Hepatic stellate cell (primary cell): ENCODE measurements at regions not wholly inside any gene's neighbourhood (a gene's known extent, or its start where the extent isn't known, plus 50 kb on each side); places are given as distances from the start of the nearest gene placed in this dataset.

Source experiments
- DNase-seq: peaks from one replicate; pipeline ENCODE4 v3.0.0; 2011; ENCODE audit warnings: low spot score

DNA sequence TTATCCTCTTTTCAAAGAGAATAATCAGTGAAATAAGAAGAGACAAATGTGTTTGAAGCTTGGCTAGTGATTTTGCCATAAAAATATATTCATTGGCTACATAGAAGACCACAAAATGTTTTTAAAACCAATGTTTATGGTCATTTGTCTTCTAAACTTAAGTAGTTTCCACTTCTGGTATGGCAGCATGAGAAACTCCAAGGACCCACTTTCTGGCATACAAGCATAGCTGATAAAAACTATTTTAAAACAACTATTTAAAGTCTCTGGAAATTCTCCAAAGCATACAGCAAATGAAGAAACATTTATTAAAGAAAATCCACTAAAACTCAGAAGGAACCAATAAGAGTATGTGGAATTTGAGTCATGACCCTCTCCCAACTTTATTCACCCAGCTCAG lies 89.2 kb upstream of the TOMM7 start:
- DNase-seq: peak; percentile 11

DNA sequence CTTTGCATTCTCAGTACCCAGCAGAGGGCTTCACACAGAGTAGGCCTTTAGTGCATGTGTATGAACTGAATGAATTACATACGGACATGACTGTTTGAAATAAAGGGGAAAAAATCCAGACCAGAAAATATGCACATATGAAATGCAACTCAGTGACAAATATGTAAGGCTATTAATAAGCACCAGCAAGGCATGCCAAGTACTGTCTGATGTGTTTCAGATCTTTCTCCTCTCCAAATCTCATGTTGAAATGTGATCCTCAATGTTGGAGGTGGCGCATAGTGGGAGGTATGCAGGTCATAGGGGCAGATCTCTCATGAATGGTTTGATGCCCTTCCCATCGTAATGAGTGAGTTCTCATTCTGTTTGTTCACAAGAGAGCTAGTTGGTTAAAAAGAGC lies 87.3 kb upstream of the TOMM7 start:
- no peak for DNase-seq

DNA sequence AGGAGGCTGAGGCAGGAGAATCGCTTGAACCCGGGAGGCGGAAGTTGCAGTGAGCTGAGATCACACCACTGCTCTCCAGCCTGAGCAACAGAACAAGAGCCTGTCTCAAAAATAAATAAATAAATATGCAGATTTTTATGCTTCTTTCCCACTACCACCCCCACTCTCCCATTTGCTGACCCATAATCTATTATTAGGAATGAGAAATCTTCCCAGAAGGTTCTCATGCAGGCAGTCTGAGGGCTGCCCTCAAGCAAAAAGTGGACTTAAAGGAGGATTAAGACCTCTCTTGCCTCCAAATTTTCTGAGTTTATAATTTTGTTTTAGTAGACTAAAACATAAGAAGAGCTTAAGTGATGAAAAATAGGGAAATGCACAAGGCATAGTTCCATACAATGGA lies 85.2 kb upstream of the TOMM7 start:
- DNase-seq: no peak

DNA sequence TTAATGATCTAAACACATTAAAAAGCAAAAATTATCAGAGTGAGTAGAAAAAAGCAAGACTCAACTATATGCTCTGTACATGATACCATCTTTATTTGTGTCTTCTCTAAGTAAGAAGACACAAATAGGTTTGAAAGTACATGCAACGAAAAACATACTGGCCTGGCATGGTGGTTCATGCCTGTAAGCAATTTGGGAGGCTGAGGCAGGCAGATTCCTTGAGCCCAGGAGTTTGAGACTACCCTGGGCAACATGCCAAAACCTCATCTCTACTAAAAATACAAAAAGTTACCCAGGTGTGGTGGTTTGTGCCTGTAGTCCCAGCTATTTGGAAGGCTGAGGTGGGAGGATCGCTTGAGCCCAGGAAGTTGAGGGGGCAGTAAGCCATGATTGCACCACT lies 78.1 kb upstream of the TOMM7 start:
- no peak for DNase-seq

DNA sequence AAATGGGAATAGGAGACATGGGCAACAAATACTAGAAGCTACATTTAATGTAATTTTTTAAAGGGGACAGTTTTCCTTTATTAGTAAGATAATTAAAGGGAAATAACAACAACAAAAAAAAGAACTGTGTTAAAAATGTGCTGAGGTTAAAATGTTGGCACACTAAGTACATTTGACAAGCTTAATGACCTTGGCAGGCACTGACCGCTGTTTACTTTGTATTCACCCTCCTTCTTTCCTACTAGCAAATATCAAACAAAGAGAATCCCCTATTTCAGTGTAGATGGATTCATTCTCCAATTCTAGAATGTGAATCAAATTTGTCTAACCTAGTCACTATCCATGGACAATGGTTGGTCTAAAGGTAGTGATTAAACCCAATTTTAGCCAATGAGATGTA lies 77.5 kb upstream of the TOMM7 start:
- no peak for DNase-seq

DNA sequence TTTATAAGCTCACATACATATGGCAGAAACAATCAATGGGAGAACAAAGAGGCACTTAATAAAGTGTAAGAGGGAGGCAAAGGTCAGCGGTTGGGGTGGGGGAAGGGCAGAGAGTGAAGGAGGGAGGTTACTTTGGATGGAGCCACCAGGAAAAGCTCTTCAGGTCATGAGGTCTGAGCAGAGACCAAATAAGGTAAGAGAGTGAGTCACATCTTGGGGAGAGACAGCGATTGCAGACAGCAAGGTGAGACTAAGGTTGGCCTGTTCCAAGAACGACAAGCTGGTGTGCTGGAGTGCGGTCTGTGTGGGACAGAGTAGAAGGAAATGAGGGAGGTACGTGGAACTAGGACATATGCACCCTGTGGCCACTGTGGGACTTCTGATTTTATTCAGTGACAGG lies 74.3 kb upstream of the TOMM7 start:
- DNase-seq: no peak

DNA sequence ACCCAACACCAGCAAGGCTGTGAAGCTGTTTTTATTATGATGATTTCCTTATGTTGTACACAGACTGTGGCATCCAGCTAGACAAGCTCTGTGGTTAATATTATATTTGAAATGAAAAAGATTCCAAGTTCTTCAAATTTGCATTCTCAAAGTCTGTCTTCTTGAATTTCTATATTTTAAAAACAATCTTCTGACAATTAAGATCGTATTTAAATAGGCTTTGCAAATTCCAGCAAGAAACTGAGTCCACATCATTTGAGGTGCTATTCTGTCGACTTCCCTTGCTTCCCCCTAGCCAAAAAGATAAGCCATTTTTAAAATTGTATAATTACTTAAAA lies 73.1 kb upstream of the TOMM7 start:
- DNase-seq: no peak

DNA sequence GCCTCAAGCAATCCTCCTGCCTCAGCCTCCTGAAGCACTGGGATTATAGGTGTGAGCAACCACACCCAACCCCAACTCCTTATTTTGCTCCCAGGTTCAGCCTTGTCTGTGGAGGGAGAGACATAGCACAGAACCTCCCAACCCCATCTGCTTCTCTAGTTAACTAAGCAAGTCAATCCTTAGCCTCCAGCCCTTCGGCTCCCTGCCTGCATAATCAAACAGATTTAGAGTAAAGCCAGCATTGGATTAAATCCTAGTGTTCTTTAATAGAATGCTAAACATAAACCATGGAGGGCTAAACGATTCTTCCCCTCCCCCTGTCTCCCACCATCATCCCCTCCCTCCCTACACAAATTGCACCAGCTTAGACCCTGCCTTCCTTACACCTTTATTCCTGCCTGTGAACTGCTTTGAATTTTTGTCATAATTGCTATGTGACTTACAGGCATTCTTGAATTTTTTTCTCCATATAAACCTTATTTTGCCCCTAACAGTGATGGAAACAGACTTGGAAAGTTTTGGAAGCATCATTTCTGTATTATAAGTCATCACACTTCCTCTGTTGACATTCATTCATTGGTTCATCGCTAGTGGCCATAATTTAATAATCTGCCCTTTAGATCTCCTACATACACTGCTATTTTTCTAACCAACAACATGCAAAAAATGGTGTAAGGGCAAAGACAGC lies 72.6 kb upstream of the TOMM7 start:
- DNase-seq: no peak

DNA sequence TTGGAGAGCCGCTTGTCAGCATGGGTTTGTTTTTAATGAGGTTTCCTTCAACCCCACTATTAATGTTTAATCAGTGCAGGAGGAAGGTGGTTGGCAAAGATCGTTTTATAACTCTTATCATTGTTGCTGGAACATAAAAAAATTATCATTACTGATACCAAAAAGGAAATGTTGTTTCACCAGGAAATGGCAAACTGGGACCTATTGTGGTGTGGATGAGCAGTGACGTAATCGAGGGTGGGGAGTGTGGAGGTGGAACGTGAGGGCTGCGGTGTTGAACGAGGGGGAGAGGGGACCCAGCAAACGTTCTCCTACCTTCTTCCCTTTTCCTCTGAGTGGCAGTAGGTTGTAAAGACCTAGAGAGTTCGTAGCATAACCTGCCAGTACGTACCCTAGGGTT lies 71.9 kb upstream of the TOMM7 start:
- no peak for DNase-seq

DNA sequence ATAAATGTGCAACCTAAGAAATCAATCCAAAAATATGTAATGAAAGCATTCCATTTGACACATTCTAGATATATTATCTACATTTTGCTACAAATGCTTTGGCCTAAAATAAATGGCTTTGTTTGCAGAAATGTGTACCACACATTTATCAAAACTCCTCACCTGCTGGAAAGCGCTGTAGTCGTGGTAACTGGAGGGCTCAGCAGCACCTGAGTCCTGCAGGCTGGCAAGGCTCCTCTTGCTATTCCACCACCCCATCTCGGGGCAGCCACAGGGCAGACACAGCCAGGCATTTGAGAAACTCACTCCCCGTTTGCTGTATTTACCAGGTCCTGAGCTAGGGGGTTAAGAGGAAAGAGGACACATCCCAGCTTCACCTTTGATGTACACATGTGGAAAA lies 68.1 kb upstream of the TOMM7 start:
- DNase-seq: no peak

DNA sequence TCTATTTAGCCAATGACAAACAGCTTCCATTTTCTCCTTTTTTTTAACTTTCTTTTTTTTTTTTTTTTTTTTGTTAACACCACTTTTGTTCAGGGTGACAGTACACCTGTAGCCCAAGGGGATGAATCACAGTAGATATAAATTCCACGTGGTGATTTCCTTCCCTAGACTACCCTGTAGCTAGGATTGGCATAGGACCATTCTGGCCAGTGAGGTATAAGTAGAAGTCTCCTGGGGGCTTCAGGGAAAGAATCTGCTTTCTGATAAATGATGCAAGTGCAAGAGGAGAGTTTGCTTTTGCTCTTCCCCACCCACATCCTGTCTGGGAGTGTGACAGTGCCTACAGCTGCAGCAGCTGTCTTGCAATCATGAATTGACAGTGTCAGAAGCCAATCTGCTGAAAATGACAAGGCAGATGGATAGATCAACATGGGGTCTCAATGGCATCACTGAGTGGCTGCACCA lies 63.2 kb upstream of the TOMM7 start:
- DNase-seq: peak; percentile 11

DNA sequence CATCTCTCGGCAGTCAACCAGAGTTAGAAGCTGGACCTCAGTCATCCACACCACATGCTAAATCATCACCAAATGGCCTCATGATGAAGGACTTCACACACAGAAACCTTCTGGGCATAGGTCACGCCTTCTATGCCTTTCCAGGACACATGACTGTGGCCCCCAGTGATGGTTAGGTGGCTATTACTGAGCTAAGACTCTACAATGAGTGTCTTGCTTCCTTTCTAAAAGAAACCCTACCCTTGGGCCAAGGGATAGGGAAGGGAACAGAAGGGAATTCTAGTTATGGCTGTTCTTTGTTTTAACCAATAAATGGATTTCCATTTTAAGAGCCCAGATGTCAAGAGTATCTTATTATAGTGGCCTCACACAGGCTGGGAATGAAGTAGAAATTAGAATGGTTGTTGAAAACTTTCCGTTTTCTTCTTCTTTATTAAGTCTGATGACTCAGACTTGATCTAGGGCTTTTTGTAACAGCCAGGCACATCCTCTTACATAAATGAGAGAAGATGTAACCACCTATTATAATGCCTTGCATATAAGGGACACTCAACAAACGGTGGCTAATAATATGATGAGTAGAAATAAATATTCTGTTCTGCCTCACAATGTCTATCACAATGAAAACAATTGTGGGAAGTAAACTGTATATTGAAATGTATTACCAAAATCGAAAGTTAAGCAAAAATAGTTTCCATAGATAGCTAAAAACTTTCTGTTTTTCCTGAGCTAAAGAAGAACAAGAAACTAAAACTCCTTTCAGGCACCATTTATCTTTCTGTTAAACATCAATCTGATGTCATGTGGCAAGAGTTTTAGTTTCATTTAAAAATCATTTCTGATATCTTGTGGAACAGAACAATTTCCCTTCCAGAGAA lies 62.5 kb upstream of the TOMM7 start:
- no peak for DNase-seq

DNA sequence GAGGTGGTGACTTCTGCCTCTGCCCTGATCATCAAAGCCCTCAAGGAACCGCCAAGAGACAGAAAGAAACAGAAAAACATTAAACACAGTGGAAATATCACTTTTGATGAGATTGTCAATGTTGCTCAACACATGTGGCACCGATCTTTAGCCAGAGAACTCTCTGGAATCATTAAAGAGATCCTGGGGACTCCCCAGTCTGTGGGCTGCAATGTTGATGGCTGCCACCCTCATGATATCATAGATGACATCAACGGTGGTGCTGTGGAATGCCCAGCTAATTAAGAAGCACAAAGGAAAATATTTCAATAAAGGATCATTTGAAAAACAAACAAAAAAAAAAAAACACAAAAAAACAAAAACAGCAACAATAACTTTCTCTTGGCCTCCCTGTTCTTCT lies 59.5 kb upstream of the TOMM7 start:
- no peak for DNase-seq

DNA sequence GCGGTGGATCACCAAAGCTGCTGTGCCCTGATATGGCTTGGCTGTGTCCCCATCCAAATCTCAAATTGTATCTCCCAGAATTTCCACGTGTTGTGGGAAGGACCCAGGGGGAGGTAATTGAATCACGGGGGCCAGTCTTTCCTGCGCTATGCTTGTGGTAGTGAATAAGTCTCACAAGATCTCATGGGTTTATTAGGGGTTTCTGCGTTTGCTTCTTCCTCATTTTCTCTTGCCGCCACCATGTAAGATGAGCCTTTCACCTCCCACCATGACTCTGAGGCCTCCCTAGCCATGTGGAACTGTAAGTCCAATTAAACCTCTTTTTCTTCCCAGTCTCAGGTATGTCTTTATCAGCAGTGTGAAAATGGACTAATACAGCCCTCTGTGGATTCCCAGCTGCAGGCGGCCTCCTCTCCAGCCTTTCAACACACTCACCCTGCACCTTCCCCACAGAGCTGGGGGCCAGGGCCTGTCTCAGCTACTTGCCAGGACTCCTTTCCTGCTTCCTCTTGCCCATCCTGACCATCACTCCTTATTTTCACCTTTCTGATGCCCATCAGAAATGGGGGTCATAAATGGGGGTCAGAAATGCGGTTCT lies 57.2 kb upstream of the TOMM7 start:
- DNase-seq: no peak

DNA sequence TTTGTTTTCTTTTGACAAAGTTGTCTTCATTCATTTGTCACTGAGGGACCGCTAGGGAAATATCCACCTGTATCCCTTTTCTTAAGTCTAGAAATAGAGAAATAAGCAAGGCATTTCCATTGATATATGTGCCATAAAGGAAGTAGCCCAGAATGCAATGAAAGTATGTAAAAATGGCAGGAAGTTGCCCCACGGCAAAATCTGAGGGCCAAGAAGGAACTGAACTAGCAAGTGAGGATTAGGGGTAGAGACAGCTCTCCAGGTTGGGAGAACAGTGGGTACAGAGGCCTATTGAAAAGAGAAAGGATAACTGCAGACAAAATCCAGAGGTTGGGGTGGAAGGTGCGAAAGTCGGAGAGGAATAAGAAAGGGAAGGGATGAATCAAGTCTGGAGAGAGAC lies 56.6 kb upstream of the TOMM7 start:
- no peak for DNase-seq

DNA sequence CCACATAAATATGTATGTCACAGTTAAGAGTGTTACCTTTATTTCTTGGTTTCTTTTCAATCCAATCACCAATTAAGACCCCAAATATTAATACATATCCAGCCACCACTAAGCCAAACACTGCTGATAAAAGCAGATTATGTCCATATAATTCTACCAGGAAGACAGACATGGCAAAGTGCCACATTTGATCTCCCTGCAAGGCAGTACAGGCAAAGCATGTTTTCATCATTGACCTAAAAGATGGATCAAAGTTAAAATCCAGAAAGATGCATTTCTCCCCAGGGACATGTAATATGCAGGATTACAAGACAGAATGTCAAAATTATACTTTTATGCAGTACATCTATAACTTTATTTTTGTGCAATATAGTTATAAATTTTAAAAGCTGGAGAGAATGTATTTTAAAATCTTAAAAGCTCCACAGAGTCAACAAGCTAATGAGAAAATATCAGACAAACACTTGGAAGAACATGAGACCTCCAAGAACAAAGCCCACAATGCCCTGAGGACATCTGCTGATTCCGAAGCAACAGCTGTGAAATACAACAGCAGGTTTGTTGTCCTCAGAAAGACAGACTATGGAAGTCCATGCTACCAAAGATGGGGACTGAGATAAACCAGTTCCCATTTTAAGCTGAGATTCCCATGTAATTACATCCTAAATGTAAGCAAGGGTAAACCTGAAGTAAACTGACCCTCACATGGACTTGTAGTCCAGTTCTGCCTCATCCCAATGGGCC lies 54.5 kb upstream of the TOMM7 start:
- DNase-seq: no peak

DNA sequence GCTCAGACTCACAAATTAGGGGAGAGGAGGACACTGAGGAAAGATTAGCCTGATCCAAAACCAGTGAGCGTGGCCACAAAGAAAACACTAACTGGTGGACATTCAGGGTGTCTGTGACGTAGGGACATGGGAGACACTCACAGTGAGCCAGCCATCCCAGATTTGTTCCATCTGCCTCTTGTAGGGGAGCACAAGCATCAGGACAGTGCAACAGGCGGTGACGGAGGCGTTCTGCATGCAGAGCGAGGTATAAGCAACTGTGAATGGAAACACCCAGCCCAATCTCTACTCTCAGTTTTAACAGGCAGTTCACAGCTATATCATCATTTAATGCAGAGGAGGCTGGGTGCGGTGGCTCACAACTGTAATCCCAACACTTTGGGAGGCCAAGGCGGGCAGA lies 52.8 kb upstream of the TOMM7 start:
- DNase-seq: no peak

DNA sequence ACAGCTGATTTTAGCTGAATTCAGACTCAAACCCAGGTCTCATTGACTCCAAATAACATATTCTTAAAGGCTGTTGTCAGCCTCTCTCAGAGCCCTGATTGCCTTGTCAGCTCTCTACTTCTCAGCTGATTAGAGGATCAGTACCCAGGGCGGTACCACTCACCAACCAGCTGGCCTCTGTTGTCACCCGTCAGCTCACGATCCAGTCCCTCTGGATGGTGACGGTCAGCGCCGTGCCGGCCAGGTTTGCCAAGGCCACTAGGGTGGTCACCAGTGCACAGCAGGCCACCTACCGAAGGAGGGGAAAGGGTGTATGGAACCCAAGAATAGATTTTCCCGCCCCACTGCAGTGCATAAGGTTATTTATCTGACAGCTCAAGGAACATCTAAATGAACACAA lies 52.3 kb upstream of the TOMM7 start:
- no peak for DNase-seq
